Hypothalamus (tissue), 51 donors: ENCODE measurements at regions not wholly inside any gene's neighbourhood (a gene's known extent, or its start where the extent isn't known, plus 50 kb on each side); places are given as distances from the start of the nearest gene placed in this dataset.
A peak's percentile ranks its signal among the peaks of the same experiment; 100 is the strongest.
"Not testable (repeated sequence)": the region's sequence is repeated elsewhere in the genome, so short reads cannot be mapped to it uniquely, and the experiment has no call there.

Experiments used
- DNase-seq, 51 donors: peaks; one replicate each; lab custom pipeline; 2025; lab: John Stamatoyannopoulos, UW

GRCh38 chr17:31798205-31798724 lies 60.8 kb downstream of the COPRS start:
- DNase-seq: no peak

- DNase-seq: not testable (repeated sequence)
These were observed 63.1 kb downstream of the COPRS start for GRCh38 chr17:31795941-31796340.

- no peak for DNase-seq
These were observed 64.9 kb downstream of the COPRS start for GRCh38 chr17:31794111-31794510.

- DNase-seq: not testable (repeated sequence)
These were observed 65.4 kb downstream of the COPRS start for GRCh38 chr17:31793634-31794033.

- DNase-seq: no peak
These were observed 66.9 kb downstream of the COPRS start for GRCh38 chr17:31792007-31792585.

GRCh38 chr17:31789707-31790505 lies 69.1 kb downstream of the COPRS start:
- no peak for DNase-seq

- DNase-seq: no peak
These were observed 70.1 kb downstream of the COPRS start for GRCh38 chr17:31788956-31789355.

- no peak for DNase-seq
These were observed 70.5 kb downstream of the COPRS start for GRCh38 chr17:31788571-31788946.

- DNase-seq: peak in 4 of 51 donors; percentile 0 to 75 (median 27)
These were observed 71.0 kb downstream of the COPRS start for GRCh38 chr17:31787857-31788570.

- no peak for DNase-seq
These were observed 72.1 kb downstream of the COPRS start for GRCh38 chr17:31786796-31787481.

GRCh38 chr17:31780483-31780882 lies 78.6 kb downstream of the COPRS start:
- DNase-seq: no peak

GRCh38 chr17:31778523-31778922 lies 80.5 kb downstream of the COPRS start:
- DNase-seq: no peak

GRCh38 chr17:31771328-31771727 lies 87.7 kb downstream of the COPRS start:
- DNase-seq: not testable (repeated sequence)

- not testable (repeated sequence) for DNase-seq
These were observed 88.5 kb downstream of the COPRS start for GRCh38 chr17:31770501-31770900.

GRCh38 chr17:31761836-31762510 lies 97.1 kb downstream of the COPRS start:
- not testable (repeated sequence) for DNase-seq

- no peak for DNase-seq
These were observed 100.4 kb downstream of the COPRS start for GRCh38 chr17:31758646-31759045.

GRCh38 chr17:31757097-31757496 lies 101.9 kb downstream of the COPRS start:
- no peak for DNase-seq

GRCh38 chr17:31754239-31754945 lies 104.7 kb downstream of the COPRS start:
- DNase-seq: no peak

GRCh38 chr17:31753011-31753410 lies 106.0 kb downstream of the COPRS start:
- DNase-seq: no peak

- no peak for DNase-seq
These were observed 106.5 kb downstream of the COPRS start for GRCh38 chr17:31752584-31752983.
